HepG2 (cell line): ENCODE measurements at regions not wholly inside any gene's neighbourhood (a gene's known extent, or its start where the extent isn't known, plus 50 kb on each side); places are given as distances from the start of the nearest gene placed in this dataset.

Experiments
- ATAC-seq: fragments of 200-7000 bp; cut with Tn5 transposase; 3 replicates; pipeline ENCODE4 v1.9.1; 2020; ENCODE audit warnings: mild to moderate bottlenecking, moderate library complexity
- BruUV-seq: library from RNA; stranded (reverse); fragments of 400-500 nt; replicated peaks from 2 replicates; lab custom pipeline; 2021; lab: Mats Ljungman, UMichigan
- CTCF ChIA-PET: fragments of 300-600 bp; formaldehyde crosslinking; extraction: SDS; loops from one replicate; lab custom pipeline; 2021; ENCODE audit warnings: low total read pairs, inconsistent platforms, low intra/inter-chr PET ratio; lab: Yijun Ruan, JAX
- POLR2A ChIA-PET: fragments of 350-600 bp; sonication (Branson Sonifier 250); formaldehyde crosslinking; loops from one replicate; lab custom pipeline; 2020; ENCODE audit warnings: antibody characterized with exemption, inconsistent platforms; lab: Yijun Ruan, JAX
- DNase-seq: peaks from one replicate; pipeline ENCODE4 v3.0.0-alpha.2; 2015; ENCODE audit warnings: low spot score
- FAIRE-seq: peaks from 3 replicates; lab custom pipeline; 2011; peaks lifted over from hg19 to GRCh38; lab: Jason Lieb, UNC
- H2AFZ ChIP-seq: one replicate; pipeline ENCODE4 v1.6.1; 2011; ENCODE audit warnings: low read length, inconsistent platforms
- H3K27ac ChIP-seq: fragments of 300-600 bp; 3 replicates; pipeline ENCODE4 v1.8.0; 2011; ENCODE audit warnings: mixed run types, mild to moderate bottlenecking, mixed read lengths, low read length, inconsistent platforms; ENCODE audit not compliant: insufficient read depth; ENCODE audit errors: extremely low read length
- H3K27me3 ChIP-seq, 2 experiments: fragments of 200-600 bp in 1 of 2; 2 replicates in 1 of 2; 3 replicates in 1 of 2; pipeline versions ENCODE4 v1.6.0 to v1.8.0; 2011; ENCODE audit warnings: low read length in 2 of 2, mild to moderate bottlenecking in 2 of 2, moderate library complexity in 2 of 2, inconsistent platforms in 1 of 2; ENCODE audit not compliant: insufficient read depth in 2 of 2, control insufficient read depth in 1 of 2
- H3K36me3 ChIP-seq, 2 experiments: fragments of 200-600 bp in 1 of 2; replicated peaks in 1 of 2; 2 replicates in 1 of 2; 3 replicates in 1 of 2; pipeline versions ENCODE4 v1.5.1 to v1.8.0; 2011; ENCODE audit warnings: low read length in 2 of 2, inconsistent platforms in 1 of 2; ENCODE audit not compliant: insufficient read depth in 2 of 2, control insufficient read depth in 1 of 2
- H3K4me1 ChIP-seq: 2 replicates; pipeline ENCODE4 v1.5.1; 2012; ENCODE audit warnings: low read length, inconsistent platforms; ENCODE audit not compliant: insufficient read depth
- H3K4me2 ChIP-seq: 2 replicates; pipeline ENCODE4 v1.6.0; 2011; ENCODE audit warnings: low read depth, low read length, inconsistent platforms
- H3K4me3 ChIP-seq, 3 experiments: fragments of 200-600 bp in 1 of 3; sonication (generic), shearing (Covaris generic) in 1 of 3; replicated peaks in 1 of 3; 2 replicates each; pipeline ENCODE4 v1.5.1; 2011 to 2016; ENCODE audit warnings: low read length in 3 of 3, inconsistent platforms in 2 of 3, low read depth in 2 of 3, mild to moderate bottlenecking in 2 of 3, control low read depth in 1 of 3, mixed read lengths in 1 of 3; ENCODE audit not compliant: insufficient read depth in 1 of 3
- H3K79me2 ChIP-seq: one replicate; pipeline ENCODE4 v1.6.1; 2011; ENCODE audit warnings: low read length, inconsistent platforms; ENCODE audit not compliant: insufficient read depth
- H3K9ac ChIP-seq: 2 replicates; pipeline ENCODE4 v1.6.0; 2011; ENCODE audit warnings: mild to moderate bottlenecking, low read depth, low read length, inconsistent platforms; ENCODE audit not compliant: insufficient read depth
- H3K9me3 ChIP-seq: 2 replicates; pipeline ENCODE4 v1.5.1; 2012; ENCODE audit warnings: mild to moderate bottlenecking, low read length
- H4K20me1 ChIP-seq: 2 replicates; pipeline ENCODE4 v1.6.0; 2011; ENCODE audit warnings: inconsistent platforms, mild to moderate bottlenecking, low read length, moderate library complexity; ENCODE audit not compliant: insufficient read depth
- ZNF34 ChIP-seq: sonication (generic); formaldehyde crosslinking; IDR thresholded peaks from 2 replicates; pipeline ENCODE4 v1.4.0; 2020; ENCODE audit warnings: mild to moderate bottlenecking, missing genetic modification reagents, borderline replicate concordance
- ZNF367 ChIP-seq: sonication (generic); formaldehyde crosslinking; IDR thresholded peaks from 2 replicates; pipeline ENCODE4 v1.4.0; 2020; ENCODE audit warnings: missing genetic modification reagents, borderline replicate concordance
- ZNF446 ChIP-seq: sonication (generic); formaldehyde crosslinking; IDR thresholded peaks from 2 replicates; pipeline ENCODE4 v1.5.0; 2020; ENCODE audit warnings: mild to moderate bottlenecking, missing genetic modification reagents
- ZNF768 ChIP-seq: sonication (generic); formaldehyde crosslinking; IDR thresholded peaks from 2 replicates; pipeline ENCODE4 v1.4.0; 2020; ENCODE audit warnings: missing genetic modification reagents
- ZNF775 ChIP-seq: sonication (generic); formaldehyde crosslinking; IDR thresholded peaks from 2 replicates; pipeline ENCODE4 v1.4.0; 2020; ENCODE audit warnings: missing genetic modification reagents, mild to moderate bottlenecking, moderate library complexity, borderline replicate concordance
- WGBS: methylation state at CpG from one replicate; pipeline ENCODE4 v1.1.6; 2017; ENCODE audit warnings: low lambda C conversion rate; 5-methylcytosine and 5-hydroxymethylcytosine counted together
- in situ Hi-C: cut with HindIII; loops from 2 replicates; pipeline ENCODE4 v1.10.0; 2017; ENCODE audit warnings: low pct_unique_long_range_greater_than_20kb; ENCODE audit not compliant: extremely low pct_ligation_motif_present
- intact Hi-C: fragments of 100-400 bp; cut with micrococcal nuclease; formaldehyde crosslinking; loops from one replicate; pipeline ENCODE4 v1.10.0; 2022; ENCODE audit not compliant: unreplicated experiment
- TF ChIP-seq, protein P1 (sequence below): sonication (generic); formaldehyde crosslinking; IDR thresholded peaks from 2 replicates; pipeline ENCODE4 v1.4.0; 2020; ENCODE audit warnings: missing genetic modification reagents, borderline replicate concordance
- TF ChIP-seq, protein P2 (sequence below): sonication (generic); formaldehyde crosslinking; conservative IDR thresholded peaks from 2 replicates; pipeline ENCODE4 v1.8.0; 2022; ENCODE audit warnings: mild to moderate bottlenecking, moderate library complexity, missing genetic modification reagents
- TF ChIP-seq, protein P3 (sequence below): sonication (generic); formaldehyde crosslinking; IDR thresholded peaks from 2 replicates; pipeline ENCODE4 v1.4.0; 2020; ENCODE audit warnings: missing genetic modification reagents

DNA sequence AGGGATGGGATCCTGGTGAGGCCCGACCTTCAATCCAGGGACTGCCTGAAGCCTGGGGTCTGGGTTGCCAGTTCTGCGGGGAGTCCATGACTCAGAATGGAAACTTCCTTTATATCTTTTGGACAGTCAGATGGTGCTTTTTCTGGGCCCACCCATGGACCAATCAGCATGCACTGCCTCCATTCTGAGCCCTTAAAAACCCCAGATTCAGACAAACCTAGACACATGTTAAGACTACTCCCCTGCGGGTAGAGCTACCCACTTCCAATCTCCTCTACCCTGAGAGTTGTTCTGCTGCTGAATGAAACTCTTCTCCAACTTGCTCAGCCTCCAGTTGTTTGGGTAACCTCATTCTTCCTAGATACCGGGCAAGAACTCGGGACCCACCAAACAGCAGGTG, 1315.2 kb upstream of the MIR17HG start:
- Histone ChIP-seq H3K36me3 (no peaks in the 10 kb centered on the region), H3K79me2 (no peaks in the 10 kb centered on the region)
- TF ChIP-seq, protein P1, sequence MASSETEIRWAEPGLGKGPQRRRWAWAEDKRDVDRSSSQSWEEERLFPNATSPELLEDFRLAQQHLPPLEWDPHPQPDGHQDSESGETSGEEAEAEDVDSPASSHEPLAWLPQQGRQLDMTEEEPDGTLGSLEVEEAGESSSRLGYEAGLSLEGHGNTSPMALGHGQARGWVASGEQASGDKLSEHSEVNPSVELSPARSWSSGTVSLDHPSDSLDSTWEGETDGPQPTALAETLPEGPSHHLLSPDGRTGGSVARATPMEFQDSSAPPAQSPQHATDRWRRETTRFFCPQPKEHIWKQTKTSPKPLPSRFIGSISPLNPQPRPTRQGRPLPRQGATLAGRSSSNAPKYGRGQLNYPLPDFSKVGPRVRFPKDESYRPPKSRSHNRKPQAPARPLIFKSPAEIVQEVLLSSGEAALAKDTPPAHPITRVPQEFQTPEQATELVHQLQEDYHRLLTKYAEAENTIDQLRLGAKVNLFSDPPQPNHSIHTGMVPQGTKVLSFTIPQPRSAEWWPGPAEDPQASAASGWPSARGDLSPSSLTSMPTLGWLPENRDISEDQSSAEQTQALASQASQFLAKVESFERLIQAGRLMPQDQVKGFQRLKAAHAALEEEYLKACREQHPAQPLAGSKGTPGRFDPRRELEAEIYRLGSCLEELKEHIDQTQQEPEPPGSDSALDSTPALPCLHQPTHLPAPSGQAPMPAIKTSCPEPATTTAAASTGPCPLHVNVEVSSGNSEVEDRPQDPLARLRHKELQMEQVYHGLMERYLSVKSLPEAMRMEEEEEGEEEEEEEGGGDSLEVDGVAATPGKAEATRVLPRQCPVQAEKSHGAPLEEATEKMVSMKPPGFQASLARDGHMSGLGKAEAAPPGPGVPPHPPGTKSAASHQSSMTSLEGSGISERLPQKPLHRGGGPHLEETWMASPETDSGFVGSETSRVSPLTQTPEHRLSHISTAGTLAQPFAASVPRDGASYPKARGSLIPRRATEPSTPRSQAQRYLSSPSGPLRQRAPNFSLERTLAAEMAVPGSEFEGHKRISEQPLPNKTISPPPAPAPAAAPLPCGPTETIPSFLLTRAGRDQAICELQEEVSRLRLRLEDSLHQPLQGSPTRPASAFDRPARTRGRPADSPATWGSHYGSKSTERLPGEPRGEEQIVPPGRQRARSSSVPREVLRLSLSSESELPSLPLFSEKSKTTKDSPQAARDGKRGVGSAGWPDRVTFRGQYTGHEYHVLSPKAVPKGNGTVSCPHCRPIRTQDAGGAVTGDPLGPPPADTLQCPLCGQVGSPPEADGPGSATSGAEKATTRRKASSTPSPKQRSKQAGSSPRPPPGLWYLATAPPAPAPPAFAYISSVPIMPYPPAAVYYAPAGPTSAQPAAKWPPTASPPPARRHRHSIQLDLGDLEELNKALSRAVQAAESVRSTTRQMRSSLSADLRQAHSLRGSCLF (CRISPR knock-in tag), result no peak
- TF ChIP-seq, protein P2, sequence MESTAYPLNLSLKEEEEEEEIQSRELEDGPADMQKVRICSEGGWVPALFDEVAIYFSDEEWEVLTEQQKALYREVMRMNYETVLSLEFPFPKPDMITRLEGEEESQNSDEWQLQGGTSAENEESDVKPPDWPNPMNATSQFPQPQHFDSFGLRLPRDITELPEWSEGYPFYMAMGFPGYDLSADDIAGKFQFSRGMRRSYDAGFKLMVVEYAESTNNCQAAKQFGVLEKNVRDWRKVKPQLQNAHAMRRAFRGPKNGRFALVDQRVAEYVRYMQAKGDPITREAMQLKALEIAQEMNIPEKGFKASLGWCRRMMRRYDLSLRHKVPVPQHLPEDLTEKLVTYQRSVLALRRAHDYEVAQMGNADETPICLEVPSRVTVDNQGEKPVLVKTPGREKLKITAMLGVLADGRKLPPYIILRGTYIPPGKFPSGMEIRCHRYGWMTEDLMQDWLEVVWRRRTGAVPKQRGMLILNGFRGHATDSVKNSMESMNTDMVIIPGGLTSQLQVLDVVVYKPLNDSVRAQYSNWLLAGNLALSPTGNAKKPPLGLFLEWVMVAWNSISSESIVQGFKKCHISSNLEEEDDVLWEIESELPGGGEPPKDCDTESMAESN (CRISPR knock-in tag), result no peak
- TF ChIP-seq ZNF34 (CRISPR knock-in tag) (no peak), ZNF446 (no peak), ZNF768 (CRISPR knock-in tag) (no peak), ZNF367 (no peak), ZNF775 (CRISPR knock-in tag) (no peak)
- TF ChIP-seq, protein P3, sequence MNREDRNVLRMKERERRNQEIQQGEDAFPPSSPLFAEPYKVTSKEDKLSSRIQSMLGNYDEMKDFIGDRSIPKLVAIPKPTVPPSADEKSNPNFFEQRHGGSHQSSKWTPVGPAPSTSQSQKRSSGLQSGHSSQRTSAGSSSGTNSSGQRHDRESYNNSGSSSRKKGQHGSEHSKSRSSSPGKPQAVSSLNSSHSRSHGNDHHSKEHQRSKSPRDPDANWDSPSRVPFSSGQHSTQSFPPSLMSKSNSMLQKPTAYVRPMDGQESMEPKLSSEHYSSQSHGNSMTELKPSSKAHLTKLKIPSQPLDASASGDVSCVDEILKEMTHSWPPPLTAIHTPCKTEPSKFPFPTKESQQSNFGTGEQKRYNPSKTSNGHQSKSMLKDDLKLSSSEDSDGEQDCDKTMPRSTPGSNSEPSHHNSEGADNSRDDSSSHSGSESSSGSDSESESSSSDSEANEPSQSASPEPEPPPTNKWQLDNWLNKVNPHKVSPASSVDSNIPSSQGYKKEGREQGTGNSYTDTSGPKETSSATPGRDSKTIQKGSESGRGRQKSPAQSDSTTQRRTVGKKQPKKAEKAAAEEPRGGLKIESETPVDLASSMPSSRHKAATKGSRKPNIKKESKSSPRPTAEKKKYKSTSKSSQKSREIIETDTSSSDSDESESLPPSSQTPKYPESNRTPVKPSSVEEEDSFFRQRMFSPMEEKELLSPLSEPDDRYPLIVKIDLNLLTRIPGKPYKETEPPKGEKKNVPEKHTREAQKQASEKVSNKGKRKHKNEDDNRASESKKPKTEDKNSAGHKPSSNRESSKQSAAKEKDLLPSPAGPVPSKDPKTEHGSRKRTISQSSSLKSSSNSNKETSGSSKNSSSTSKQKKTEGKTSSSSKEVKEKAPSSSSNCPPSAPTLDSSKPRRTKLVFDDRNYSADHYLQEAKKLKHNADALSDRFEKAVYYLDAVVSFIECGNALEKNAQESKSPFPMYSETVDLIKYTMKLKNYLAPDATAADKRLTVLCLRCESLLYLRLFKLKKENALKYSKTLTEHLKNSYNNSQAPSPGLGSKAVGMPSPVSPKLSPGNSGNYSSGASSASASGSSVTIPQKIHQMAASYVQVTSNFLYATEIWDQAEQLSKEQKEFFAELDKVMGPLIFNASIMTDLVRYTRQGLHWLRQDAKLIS, result no peak

More for the DNA sequence above, 1315.2 kb upstream of the MIR17HG start:
- 13% methylated on average over 5 of the region's 5 CpGs for WGBS
- Histone ChIP-seq H4K20me1 (no peaks in the 10 kb centered on the region), H3K4me2 (no peak overlapping the region), H3K9ac (no peak overlapping the region), H3K4me3 (no peak overlapping the region), H2AFZ (no peak overlapping the region), H3K9me3 (peaks cover 23% of the 10 kb centered on the region), H3K27me3 (no peaks in the 10 kb centered on the region), H3K4me1 (no peaks in the 10 kb centered on the region), H3K27ac (no peak overlapping the region)
- intact Hi-C loops, result no loop called here
- no TSS peak for BruUV-seq
- POLR2A ChIA-PET, result no interaction called here
- FAIRE-seq (no peak), ATAC-seq (no peak), DNase-seq (no peak)
- in situ Hi-C loops, result no loop called here
- CTCF ChIA-PET, result no interaction called here
